GM19351 (cell line): ENCODE measurements at regions not wholly inside any gene's neighbourhood (a gene's known extent, or its start where the extent isn't known, plus 50 kb on each side); places are given as distances from the start of the nearest gene placed in this dataset.

ENCODE experiments used
- ATAC-seq: cut with Tn5 transposase; IDR thresholded peaks from one replicate; pipeline ENCODE4 v1.9.1; 2021; ENCODE audit warnings: mild to moderate bottlenecking, moderate library complexity; ENCODE audit not compliant: unreplicated experiment

GRCh38 chr2:19687017-19687659, 214.6 kb downstream of the TTC32 start:
- no peak for ATAC-seq

DNA sequence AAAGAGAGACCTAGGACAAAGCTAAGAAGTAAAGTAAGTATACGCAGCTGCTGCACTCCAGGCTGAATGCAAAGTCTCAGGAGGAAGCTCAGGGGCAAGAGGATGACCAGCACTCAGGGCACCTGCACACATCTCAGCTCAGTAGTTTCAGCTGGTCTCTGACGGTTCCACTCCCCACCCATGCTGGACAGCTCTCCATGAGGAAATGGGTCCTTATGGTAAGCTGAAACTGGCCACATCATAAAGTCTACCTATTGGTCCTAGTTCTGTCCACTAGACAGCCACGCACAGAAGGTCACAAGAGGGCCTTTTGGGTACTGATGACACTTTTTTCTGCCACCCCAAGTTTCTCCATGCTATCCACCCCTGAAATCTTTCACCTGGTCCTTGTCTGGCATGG, 215.3 kb downstream of the TTC32 start:
- no peak for ATAC-seq

- ATAC-seq: no peak
Measured at GRCh38 chr2:19685731-19686130, 216.1 kb downstream of the TTC32 start.

- ATAC-seq: no peak
Measured at GRCh38 chr2:19684516-19684915, 217.3 kb downstream of the TTC32 start.

DNA sequence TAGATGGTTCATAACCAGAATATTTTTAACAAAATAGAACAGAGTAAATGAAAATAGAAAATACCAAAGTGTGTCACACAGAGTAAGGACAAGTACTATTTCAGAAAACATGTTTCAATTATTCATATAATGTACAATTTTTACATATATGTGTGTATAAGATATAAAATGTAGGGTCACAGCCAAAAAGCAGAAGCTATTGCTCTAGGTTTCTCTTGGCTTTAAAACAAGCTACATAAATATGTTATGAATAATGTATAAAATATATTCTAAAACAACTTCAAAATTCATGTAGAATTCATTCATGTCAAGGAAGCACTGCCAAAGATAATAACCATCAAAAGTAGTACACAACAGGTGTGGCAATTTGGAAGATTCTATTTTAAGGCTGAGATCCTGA, 218.2 kb downstream of the TTC32 start:
- no peak for ATAC-seq

- no peak for ATAC-seq
Measured at GRCh38 chr2:19682493-19682892, 219.3 kb downstream of the TTC32 start.

DNA sequence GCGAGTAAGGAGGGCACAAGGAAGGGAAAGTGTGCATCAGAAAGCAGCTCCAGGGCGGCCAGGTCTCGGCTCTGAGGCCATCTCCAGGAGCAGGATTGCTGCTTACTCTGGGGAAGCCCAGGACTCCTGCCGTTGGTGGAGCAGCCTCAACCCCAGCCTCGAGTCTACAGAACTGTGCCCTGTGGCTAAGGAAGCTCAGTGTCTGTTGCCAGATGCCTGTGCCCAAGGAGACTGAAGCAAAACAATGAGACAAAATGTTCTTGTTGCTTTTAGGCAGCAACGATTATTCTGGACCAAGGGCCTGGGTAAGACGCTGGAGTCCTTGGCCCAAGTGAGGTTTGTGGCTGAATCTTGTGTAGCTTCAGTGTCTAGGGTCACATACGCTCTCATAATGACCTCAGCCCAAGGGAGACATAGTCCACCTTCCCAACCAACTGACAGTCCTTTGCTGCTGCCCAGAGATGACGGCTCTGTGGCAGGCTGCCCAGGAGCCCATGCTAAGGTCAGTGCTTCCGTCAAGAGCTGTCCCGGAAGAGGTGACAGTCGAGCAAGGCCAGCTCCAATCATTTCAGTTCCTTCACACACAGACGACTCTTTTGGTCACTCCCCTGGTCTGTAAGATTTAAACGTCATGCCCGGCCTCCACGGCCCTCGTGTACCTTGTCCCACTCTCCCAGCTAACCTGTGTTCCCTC, 223.8 kb downstream of the TTC32 start:
- no peak for ATAC-seq

GRCh38 chr2:19677215-19677777, 224.5 kb downstream of the TTC32 start:
- ATAC-seq: no peak

DNA sequence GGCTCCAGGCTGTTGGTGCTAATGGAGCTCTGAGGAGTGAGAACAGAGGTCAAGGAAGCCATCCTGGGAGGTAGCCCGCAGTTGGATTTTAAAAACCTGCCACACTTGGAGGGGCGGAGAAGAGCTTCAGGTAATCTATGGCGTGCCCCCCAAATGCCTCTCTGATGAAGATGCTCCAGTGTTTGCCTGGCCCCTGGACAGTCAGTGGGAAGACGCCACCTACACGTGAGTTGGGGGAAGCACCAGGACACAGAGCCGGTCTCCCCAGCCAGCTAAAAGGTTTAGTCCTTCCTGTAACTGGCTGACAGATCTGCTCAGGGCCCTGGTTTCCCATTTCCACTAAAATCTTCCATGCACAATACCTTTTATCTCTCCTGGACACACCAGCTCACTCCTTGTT, 225.0 kb downstream of the TTC32 start:
- no peak for ATAC-seq

DNA sequence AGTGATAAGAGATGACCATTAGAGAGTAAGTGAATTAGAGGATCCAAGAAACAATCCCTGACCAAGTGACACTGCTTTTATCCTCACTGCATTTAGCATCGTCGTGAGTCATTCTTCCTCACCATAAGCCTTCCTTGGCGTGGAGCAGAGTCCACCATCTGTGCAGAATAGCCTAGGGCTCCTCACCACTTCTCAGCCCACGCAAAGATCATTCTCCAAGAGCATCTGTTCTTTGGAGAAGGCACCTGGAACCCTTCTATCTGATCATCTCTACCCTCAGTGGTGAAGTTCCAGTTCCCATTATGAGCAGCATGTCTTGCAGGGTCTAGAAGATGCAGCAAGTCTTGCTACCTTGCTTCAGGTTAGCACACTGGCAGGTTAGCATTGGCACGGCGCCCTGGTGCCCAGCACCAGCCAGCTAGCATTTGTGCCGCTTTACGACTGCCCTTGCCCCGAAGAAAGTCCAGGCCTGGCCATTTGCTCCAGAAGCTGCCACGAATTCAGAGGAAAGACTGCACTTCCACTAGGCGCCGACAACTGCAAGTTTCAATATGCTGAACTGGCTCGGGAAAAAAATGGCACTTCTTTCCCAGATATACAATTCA, 225.8 kb downstream of the TTC32 start:
- no peak for ATAC-seq

DNA sequence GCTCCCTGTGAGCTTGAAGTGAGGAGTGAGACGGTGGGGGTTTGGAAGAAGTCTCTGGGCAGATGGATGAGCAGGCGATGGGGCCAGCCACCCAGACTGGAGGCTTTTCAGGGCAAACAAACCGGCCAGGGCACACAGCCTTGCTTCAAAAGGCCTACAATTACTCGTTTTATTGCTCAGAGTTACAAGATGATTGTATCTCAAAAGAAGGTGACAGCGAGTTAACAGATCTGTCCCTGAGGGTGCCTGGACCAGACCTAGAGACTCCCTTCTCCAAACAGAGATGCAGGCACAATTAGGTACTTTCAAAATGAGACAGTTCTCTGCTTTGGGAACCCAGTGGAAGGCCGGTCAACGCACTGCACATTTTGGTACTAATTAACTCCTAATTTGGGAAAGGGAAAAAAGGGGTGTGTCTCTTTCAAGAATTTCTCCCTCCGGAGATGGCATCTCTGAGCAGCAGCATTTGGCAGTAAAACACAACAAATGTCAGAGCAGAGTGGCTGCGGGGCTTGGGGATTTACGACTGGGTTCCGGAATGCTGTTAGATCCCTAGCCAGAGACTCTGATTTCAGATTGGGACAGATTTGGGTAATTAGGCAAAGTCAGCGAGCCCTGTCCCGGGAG, 226.7 kb downstream of the TTC32 start:
- ATAC-seq: no peak

- no peak for ATAC-seq
Measured at GRCh38 chr2:19674051-19675002, 227.5 kb downstream of the TTC32 start.

GRCh38 chr2:19673213-19673791, 228.5 kb downstream of the TTC32 start:
- ATAC-seq: no peak

GRCh38 chr2:19671916-19672315, 229.9 kb downstream of the TTC32 start:
- no peak for ATAC-seq

GRCh38 chr2:19671311-19671710, 230.5 kb downstream of the TTC32 start:
- no peak for ATAC-seq

GRCh38 chr2:19670303-19670702, 231.5 kb downstream of the TTC32 start:
- no peak for ATAC-seq

DNA sequence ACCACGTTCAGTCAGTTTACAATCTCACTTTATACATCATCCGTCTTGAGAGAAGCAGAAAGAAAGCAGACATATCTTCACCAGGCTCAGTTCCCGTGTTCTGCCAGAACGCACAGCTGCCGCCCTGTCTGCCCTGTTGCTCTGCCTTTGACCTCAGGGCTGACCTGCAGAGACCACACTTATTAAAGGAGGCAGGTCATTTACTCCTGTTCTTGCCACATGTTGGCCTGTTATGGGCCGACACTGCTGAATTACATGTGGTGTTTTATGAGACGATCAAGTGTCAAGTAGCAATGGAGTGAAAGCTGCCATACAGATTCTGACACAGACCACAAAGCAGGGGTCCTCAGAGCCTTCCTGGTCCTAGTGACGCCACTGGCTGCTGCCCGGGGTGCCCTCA, 232.2 kb downstream of the TTC32 start:
- ATAC-seq: no peak

GRCh38 chr2:19669126-19669525, 232.7 kb downstream of the TTC32 start:
- ATAC-seq: no peak

GRCh38 chr2:19667536-19667949, 234.2 kb downstream of the TTC32 start:
- no peak for ATAC-seq

- no peak for ATAC-seq
Measured at GRCh38 chr2:19667085-19667484, 234.7 kb downstream of the TTC32 start.
